HG02763 (cell line): ENCODE measurements at regions not wholly inside any gene's neighbourhood (a gene's known extent, or its start where the extent isn't known, plus 50 kb on each side); places are given as distances from the start of the nearest gene placed in this dataset.
"Not testable (repeated sequence)": the region's sequence is repeated elsewhere in the genome, so short reads cannot be mapped to it uniquely, and the experiment has no call there.

Experiments
- ATAC-seq: cut with Tn5 transposase; IDR thresholded peaks from one replicate; pipeline ENCODE4 v1.9.1; 2021; ENCODE audit warnings: mild to moderate bottlenecking, moderate library complexity; ENCODE audit not compliant: unreplicated experiment

DNA sequence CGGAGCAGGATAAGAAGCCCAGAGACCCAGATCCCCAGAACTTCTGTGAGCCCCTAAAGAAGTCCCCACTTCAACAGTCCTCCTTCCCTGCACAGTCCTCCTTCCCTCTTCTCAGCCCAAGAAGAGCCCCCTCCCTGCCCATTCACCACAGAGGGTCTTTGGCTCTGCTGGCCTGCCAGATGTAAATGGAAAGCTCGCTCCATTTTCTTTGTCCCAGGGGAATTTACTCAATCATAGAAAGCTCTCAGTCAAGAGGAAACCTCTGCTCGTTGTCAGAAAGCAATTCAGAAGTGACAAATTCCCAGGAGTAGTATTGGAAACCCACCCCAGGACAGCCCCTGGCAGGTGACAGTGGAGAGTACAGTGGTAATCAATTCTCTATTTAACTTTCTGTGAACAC lies 105.5 kb upstream of the SMAD3 start:
- no peak for ATAC-seq

DNA sequence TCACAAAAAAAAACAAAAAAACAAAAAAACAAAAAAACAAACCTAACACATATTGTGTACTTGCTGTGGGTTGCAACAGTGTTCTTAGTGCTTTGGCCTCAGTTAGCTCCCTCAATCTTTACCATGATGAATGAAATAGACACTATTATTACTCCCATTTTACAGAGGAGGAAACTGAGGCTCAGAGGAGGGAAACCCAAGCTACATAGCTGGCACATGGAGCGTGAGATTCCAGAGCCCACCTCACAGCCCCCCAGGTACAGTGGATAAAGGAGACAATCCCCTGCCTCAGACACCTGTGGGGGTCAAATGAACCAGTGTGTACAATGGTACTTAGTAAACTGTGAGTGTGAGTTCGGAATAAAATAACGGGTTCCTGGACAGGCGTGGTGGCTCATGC lies 104.9 kb upstream of the SMAD3 start:
- ATAC-seq = no peak

DNA sequence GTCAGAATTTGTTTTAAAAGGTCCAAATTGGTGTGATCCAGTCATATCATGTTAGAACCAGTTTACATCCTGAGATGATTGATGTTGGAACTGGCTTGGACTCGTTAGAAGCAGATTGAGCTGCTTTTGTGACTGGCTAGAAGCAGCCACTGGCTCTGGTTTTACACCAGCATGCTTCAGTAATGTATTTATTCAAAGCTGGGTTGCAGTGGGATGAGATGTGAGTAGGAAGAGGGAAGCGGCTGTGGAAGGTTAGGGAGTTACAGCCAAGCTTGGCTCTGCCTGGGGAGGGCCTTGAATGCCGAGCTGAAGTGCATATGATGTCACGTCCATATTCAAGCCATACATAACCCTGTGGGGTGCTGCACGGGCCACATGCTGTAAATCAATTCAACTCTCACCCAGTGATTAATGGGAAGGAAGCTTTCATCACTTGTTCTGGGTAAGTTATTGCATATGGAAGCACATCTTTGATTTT lies 104.0 kb upstream of the SMAD3 start:
- ATAC-seq = no peak

DNA sequence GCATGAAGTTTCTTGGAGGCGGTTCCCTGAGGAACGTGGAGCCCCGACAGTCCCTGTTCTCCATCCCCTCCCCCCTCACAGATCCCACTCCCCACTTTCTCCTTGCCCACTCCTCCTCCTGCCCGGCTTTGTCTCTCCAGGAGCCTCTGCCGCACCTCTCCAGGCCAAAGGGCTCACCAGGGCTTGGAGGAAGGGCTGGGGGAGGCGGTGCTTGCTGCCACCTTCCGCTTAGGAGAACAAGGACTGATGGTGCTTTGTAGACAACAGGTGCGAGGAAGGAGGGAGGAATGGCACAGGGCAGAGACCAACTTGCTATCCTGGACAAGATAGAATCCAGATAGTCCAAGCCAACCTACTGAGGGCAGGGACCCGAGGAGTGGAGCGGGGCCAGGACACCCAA lies 103.5 kb upstream of the SMAD3 start:
- no peak for ATAC-seq

DNA sequence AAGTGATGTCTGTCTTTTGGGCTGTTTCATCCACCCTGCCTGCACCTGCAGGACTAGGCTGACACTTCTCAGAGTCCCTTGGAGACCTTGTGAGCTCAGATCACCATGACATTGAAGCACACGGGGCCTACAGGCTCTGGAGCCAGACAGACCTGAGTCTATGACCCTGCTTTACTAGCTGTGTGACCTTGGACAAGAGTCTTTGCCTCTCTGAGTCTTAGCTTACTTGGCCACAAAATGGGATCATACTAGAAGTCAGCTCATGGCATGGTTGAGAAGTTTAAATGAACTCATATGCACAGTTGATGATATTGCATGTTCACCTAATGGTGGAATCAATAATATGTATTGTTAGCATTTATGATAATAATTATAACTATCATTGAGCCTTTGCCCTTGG lies 102.9 kb upstream of the SMAD3 start:
- no peak for ATAC-seq

DNA sequence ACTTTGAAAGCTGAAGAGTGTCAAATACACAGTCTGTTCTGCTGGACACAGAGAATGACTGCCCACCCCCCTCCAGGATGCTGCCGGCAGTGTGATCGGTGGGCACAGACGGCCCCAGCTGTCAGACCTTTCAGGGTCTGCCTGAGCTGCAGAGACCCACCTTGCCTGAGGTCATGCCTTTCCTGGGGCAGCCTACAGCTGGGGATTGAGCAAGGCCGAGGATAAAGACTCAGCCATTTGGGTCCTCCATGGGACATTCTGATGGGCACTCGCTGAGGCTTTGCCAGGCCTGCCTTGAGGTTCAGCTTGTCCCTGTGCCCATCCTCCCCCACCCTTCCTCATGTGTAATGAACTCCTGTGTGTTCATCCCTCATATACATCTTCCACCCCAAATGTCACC lies 102.3 kb upstream of the SMAD3 start:
- no peak for ATAC-seq

DNA sequence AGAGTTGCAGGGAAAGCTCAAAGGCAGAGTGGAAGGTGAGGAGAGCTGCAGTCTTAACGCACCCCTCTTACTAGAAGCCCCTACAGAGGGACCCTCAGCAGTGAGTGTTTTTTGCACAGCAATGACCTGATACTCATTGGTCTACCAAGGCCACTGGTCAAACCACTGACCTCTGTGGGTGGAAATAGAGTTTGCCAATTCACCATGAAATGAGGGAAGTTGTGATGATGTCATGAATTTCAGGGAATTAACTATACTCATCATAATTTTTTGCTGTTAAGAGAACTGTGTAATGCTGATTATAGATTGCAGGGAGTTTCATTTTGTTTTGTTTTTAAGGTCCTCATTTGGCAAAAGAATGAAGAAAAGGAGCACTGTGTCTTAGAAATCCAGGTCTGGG lies 101.7 kb upstream of the SMAD3 start:
- no peak for ATAC-seq

DNA sequence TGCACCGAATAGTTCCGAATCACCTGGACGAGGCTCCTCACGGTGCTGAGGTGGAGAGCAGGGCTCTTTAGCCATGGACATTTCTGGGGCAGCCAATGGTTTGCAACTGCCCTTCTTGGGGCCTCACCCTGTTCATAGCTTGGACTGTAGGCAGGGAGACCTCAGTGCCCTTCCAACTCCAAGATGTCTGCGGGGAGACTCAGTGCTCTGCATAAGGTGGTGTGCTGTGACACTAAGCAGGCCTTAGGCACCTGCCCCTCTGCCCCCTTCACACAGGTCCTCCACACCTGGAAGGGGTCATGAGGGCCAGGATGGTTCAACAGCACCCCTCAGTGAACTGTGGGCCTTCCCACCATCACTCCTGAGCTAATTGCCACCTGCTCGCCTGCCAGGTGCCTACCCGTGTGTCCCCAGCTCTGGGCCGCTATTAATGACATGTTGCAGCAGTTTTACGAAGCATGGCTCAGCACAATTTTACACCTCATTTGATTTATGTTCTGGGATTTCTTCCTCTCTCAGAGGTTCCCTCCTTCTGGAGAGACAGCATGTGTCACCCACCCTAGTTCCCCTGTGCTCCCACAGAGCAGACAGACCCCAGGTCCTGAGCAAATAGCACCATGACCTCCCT lies 101.2 kb upstream of the SMAD3 start:
- no peak for ATAC-seq

DNA sequence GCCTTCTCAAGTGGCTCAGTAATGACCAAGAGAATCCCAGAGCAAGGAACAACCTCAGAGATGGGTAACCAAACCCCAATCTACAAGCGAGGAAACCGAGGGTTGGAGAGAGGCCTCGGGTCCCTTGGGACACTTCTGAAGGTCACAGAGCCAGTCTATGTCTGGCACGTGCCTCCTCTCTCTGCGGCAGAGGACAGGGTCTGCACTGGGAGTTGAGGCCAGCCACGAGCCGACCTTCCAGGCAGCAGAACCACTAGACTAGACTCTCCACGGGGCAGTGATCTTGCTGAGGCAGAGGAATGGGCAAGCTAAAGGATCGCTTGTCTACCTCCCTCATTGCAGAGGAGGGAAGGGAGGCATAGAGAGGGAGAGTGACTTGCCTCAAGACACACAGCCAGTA lies 100.6 kb upstream of the SMAD3 start:
- no peak for ATAC-seq

DNA sequence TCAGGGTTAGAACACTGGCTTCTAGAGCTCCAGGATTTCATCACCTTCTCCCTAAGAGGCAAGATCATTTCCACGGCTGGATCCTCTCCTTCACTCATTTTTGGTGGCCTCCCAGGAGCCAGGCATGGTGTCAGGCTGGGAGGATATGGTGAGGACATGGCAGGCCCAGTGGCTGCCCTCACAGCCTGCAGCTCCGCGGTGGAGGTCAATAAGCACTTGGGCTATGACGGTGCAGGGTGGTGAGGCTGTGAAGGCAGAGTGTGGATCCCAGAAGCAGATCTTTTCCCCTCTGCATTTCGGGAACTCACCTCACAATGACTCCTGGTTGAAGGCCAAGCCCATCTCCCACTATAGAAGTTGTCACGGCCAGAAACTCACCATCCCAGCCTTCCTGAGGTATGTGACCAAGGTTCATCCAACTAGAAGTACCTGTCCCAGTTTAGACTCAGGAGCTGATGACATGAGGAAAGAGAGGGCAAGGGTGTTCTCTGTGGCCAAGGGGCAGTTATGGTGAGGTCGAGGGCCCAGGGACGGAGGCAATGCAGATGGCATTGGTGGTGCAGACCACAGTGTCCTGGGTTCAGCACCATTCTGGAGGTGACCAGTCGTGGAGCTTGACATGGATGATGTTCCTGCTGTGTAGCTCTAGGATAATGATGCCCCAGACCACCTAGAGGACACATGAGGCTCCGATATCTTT lies 100.1 kb upstream of the SMAD3 start:
- no peak for ATAC-seq

DNA sequence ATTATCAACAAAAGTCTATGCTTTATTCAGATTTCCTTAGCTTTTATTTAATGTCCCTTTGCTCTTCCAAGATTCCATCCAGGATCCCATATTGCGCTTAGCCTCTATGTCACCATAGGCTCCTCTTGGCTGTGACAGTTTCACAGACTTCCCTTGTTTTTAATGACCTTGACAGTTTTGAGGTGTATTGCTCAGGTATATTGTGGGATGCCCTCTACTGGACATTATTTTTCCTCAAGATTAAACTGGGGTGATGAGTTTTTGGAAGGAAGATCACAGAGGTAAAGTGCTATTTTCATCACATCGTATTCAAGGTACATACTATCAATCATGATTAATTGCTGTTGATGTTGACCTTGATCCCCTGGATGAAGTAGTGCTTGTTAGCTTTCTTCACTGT lies 99.1 kb upstream of the SMAD3 start:
- ATAC-seq = no peak

DNA sequence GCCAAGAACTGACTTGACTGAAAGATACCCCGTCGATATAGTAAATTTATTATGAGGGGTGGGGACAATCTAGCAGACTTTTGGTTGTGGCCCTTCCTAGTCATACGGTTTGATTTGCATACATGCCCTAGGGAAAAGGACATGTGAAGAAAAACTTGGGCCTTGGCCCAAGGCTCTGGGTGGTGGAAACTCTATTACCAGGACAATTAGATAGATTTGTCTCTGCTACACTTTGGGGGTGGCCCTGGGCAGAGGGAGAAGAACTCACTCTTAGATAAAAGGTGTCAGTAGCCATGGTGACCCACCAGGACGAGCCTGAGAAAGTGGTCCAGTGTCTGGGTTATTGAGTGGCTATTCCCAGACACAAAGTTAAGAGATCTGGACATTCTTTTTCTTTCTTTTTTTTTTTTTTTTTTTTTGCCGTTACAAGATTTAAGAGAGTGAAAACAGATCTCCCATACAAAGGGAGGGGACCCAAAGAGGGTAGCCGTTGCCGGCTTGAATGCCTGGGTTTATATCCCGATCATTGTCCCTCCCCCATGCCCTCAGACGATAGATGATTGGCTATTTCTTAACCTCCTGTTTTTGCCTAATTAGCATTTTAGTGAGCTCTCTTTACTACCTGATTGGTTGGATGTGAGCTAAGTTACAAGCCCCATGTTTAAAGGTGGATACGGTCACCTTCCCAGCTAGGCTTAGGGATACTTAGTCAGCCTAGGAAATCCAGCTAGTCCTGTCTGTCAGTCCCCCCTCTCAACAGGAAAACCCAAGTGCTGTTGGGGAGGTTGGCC lies 96.4 kb upstream of the SMAD3 start:
- no peak for ATAC-seq

DNA sequence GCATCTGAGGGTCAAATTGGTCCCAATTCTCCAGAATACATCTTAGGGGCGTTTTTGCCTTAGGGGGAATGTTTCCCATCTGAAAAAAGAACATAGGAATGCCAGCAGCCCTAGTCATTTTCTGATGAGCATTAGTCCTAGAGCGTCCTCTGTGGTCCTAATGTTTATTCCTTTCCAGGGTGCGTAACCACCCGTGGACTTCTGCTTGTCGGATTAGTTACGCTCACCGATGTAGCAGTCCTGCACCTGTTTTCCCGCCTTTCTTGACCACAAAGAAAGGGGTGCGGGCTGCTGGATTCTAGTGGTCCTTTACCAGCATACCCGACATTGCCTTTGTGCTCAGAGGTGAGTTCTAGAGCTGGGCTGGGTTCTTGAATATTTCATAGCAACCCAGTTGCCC lies 91.3 kb upstream of the SMAD3 start:
- not testable (repeated sequence) for ATAC-seq

DNA sequence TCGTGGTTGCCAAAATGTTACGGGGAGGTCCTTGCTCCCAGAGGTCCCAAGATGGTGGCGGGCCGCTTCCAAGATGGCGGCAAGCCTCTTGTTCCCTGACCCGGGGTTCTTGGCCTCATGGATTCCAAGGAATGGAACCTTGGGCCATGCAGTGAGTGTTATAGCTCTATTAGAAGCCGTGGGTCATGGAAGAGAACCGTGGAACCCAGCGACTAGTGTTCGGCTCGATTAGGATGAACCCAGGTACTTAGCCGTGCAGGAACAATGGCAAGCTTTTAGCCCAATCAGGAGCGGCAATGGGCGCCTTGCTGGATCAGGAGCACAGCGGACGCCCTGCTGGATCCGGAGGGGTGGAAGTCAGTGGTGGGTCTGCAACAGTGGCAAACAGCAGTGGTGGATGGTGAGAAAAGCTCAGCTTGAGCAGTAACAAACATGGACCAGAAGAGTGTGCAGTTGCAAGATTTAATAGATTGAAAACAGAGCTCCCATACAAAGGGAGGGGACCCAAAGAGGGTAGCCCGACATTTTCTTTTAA lies 89.2 kb upstream of the SMAD3 start:
- not testable (repeated sequence) for ATAC-seq

DNA sequence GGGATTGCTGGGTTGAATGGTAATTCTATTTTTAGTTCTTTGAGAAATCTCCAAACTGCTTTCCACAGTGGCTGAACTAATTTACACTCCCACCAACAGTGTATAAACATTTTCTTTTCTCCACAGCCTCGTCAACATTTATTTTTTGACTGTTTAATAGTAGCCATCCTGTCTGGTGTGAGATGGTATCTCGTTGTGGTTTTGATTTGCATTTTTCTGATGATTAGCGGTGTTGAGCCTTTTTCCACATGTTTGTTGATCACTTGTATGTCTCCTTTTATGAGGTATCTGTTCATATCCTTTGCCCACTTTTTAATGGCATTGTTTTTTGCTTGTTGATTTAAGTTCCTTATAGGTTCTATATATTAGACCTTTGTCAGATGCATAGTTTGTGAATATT lies 85.1 kb upstream of the SMAD3 start:
- ATAC-seq = not testable (repeated sequence)

DNA sequence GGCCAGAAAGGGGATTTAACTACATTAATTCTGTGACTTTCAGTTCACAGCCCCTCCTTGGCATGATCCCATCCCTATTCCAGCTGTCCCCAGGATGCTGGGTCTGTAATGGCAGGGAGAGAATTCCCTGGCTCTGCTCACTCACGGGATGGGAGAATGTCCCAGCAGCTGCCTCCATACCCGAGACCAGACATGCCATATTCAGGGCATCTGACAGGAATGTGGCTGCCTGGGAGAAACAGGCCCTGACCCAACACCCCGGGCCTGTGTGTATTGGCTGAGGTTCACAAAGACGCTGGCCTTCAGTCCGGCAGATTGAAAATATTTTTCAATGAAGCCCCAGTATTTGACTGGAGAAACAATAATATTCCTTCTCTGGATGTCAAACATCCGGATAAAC lies 83.6 kb upstream of the SMAD3 start:
- no peak for ATAC-seq

DNA sequence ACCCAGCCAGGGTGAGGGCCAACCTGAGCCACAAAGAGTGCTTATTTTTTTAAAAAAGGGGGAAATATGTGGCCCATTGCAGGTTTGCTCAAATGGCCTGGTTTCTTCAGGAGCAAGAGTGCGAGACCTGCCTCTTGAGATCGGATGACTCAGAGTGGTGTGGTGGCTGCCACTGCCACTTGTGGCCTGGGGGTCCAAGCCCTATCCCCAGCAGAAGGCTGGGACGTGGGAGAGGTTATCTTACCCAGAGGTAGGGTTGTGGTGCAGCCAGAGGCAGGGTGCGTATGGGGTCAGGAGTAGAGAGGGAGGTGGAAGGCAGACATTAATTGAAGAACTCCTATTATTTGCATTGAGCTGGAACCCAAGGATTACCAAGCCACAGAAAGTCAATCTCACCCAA lies 83.2 kb upstream of the SMAD3 start:
- no peak for ATAC-seq

DNA sequence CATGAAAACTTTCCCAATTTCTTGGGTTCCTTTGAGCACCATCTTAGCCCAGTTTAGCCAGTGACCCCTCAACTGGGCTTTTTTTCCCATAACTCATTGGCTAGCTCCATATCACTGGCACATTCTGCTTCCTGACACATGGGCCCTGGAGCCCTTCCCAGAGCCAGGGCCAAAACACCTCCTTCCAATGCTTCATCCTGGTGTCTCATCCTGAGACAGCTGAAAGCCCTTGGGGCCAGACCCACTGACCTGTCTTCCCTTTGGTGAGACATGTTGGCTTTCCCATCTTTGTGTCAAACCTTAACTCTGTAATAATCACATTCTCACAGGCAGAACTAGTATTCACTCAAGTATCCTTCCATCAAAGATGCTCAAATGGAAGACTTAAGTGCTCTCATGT lies 82.6 kb upstream of the SMAD3 start:
- no peak for ATAC-seq

DNA sequence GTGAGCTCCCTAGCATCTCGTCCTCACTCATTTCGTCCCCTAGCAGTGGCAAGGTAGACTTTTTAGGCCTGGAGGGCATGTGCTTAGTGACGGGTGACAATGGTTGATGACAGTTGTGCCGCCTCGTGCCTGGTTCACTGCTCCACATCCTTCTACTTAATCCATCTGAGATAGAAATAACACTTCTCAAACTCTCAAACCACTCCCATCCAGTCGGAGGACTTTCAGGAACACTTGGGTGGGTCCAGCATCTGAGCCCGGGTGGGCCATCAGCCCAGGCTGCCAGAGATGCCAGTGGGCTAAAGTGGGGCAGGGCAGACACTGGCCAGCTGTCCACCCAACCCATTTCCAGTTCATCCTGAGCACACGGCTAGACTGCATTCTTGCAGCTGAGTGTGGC lies 79.7 kb upstream of the SMAD3 start:
- ATAC-seq = no peak

DNA sequence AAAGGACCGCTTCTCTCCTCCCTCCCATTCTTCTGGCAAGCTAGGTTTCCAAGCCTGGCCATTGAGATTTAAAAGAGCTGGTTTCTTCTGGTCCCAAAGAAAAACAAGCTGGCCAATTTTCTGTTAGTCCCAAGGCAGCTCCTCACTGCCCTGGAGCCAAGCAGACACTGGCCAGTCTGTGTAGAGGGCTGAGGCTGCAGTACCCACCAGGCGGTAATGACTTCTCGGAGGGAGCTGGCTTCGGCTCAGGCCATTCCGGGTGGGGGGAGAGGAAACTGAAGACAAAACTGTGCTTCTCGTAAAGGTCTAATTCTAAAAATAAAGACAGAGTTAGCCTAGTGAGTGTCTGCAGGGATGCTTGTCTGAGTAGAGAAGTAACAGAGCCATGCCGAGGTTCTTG lies 78.5 kb upstream of the SMAD3 start:
- no peak for ATAC-seq

DNA sequence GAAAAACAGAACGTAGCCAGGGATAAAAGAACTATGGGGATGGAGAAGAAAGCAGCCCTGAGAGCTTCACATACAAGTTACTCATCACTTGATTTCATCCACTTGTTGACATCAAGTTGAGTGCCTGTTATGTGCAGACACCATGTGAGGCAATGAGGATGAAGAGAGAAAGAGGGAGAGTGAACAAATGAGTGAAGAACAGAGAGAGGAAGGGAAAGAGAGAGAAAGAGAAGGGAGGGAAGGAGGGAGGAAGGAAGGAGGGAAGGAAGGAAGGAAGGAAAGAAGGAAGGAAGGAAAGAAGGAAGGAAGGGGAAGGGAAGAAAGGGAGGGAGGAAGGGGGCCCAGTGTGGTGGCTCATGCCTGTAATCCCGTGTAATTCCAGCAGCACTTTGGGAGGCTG lies 72.3 kb upstream of the SMAD3 start:
- no peak for ATAC-seq
